CD4-positive, CD25-positive, alpha-beta regulatory T cell (primary cell): ENCODE measurements at regions not wholly inside any gene's neighbourhood (a gene's known extent, or its start where the extent isn't known, plus 50 kb on each side); places are given as distances from the start of the nearest gene placed in this dataset.
"Not testable (repeated sequence)": the region's sequence is repeated elsewhere in the genome, so short reads cannot be mapped to it uniquely, and the experiment has no call there.

ENCODE experiments used
- ATAC-seq, 2 donors: fragments of 150-1000 bp; cut with Tn5 transposase; one replicate each; pipeline ENCODE4 v1.10.0; 2021; ENCODE audit warnings: low read depth in 2 of 2, moderate number of reproducible peaks in 2 of 2, moderate library complexity in 1 of 2
- DNase-seq, 3 donors: peaks; one replicate each; pipeline versions ENCODE4 v3.0.0 to v3.0.0-alpha.2; 2012 to 2022; ENCODE audit warnings: mixed read lengths in 1 of 3
- H3K27ac ChIP-seq: one replicate; pipeline ENCODE4 v1.7.0; 2013; ENCODE audit warnings: mild to moderate bottlenecking, low read length; ENCODE audit not compliant: insufficient read depth, poor library complexity, severe bottlenecking
- H3K27me3 ChIP-seq: one replicate; pipeline ENCODE4 v1.7.0; 2013; ENCODE audit warnings: low read length; ENCODE audit not compliant: control insufficient read depth, insufficient read depth
- H3K36me3 ChIP-seq: one replicate; pipeline ENCODE4 v1.7.0; 2013; ENCODE audit warnings: mild to moderate bottlenecking, low read length, moderate library complexity; ENCODE audit not compliant: control insufficient read depth, insufficient read depth
- H3K4me1 ChIP-seq: 2 replicates; pipeline ENCODE4 v1.7.0; 2013; ENCODE audit warnings: mild to moderate bottlenecking, low read length; ENCODE audit not compliant: insufficient read depth, control insufficient read depth, poor library complexity, severe bottlenecking
- H3K4me3 ChIP-seq: one replicate; pipeline ENCODE4 v1.7.0; 2013; ENCODE audit warnings: low read depth, mild to moderate bottlenecking, low read length, moderate library complexity
- H3K9me3 ChIP-seq, 2 experiments: 1 replicate in 1 of 2; 2 replicates in 1 of 2; pipeline ENCODE4 v1.7.0; 2013; ENCODE audit warnings: low read length in 2 of 2, mild to moderate bottlenecking in 1 of 2, moderate library complexity in 1 of 2; ENCODE audit not compliant: control insufficient read depth in 2 of 2
- H3K27ac Mint-ChIP-seq, 3 donors: one replicate each; pipeline ENCODE4 v1.8.0; 2020 to 2022; ENCODE audit warnings: mild to moderate bottlenecking in 3 of 3, mixed read lengths in 3 of 3, moderate library complexity in 2 of 3
- H3K27me3 Mint-ChIP-seq: one replicate; pipeline ENCODE4 v1.8.0; 2022; ENCODE audit warnings: mild to moderate bottlenecking, mixed read lengths
- H3K36me3 Mint-ChIP-seq: one replicate; pipeline ENCODE4 v1.8.0; 2020; ENCODE audit warnings: mixed read lengths
- H3K4me1 Mint-ChIP-seq, 4 donors: one replicate each; pipeline ENCODE4 v1.8.0; 2020 to 2022; ENCODE audit warnings: mixed read lengths in 4 of 4, mild to moderate bottlenecking in 1 of 4
- H3K4me3 Mint-ChIP-seq, 4 donors: one replicate each; pipeline ENCODE4 v1.8.0; 2020 to 2022; ENCODE audit warnings: mild to moderate bottlenecking in 4 of 4, mixed read lengths in 4 of 4, moderate library complexity in 3 of 4
- H3K9me3 Mint-ChIP-seq, 7 donors: one replicate each; pipeline ENCODE4 v1.8.0; 2020 to 2022; ENCODE audit warnings: mixed read lengths in 7 of 7, mild to moderate bottlenecking in 3 of 7, moderate library complexity in 2 of 7

DNA sequence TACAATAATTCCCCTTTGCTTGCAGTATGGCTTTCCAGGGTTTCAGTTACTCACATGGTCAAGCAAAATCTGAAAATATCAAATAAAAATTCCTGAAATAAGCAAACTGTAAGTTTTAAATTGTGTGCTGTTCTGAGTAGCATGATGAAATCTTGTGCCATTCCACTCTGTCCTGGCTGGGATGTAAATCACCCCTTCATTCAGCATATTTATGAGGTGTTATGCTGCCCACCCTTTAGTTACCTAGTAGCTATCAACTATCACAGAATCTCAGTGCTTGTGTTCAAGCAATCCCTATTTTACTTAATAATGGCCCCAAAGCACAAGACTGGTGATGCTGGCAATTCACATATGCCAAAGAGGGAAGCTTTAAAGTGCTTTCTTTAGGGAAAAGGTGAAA lies 867.7 kb upstream of the NRXN1 start:
- H3K4me1 ChIP-seq = no peaks in the 10 kb centered on the region
- Mint-ChIP-seq H3K27me3 (no peaks in the 10 kb centered on the region), H3K4me3 (no peak overlapping the region), H3K4me1 (no peaks in the 10 kb centered on the region), H3K9me3 (peaks cover 0 to 9% (median 3%) of the 10 kb centered on the region in 7 donors), H3K36me3 (no peaks in the 10 kb centered on the region), H3K27ac (no peak overlapping the region)
- H3K36me3 ChIP-seq = no peaks in the 10 kb centered on the region
- no peak overlapping the region for H3K27ac ChIP-seq
- peaks cover 0 to 7% of the 10 kb centered on the region in 2 experiments for H3K9me3 ChIP-seq
- DNase-seq = no peak
- no peaks in the 10 kb centered on the region for H3K27me3 ChIP-seq
- no peak for ATAC-seq
- H3K4me3 ChIP-seq = no peak overlapping the region

DNA sequence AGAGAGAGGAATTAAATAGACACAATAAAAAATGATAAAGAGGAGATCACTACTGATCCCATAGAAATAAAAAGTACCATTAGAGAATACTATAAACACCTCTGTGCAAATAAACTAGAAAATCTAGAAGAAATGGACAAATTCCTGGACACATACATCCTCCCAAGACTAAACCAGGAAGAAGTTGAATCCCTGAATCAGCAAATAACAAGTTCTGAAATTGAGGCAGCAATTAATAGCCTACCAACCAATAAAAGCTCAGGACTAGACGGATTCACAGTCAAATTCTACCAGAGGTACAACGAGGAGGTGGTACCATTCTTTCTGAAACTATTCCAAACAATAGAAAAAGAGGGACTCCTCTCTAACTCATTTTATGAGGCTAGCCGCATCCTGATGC lies 862.7 kb upstream of the NRXN1 start:
- H3K4me1 Mint-ChIP-seq, H3K36me3 ChIP-seq, H3K36me3 Mint-ChIP-seq, H3K27ac ChIP-seq, H3K4me3 Mint-ChIP-seq, H3K9me3 ChIP-seq, DNase-seq, H3K27me3 ChIP-seq, ATAC-seq, H3K4me3 ChIP-seq, H3K27ac Mint-ChIP-seq, H3K4me1 ChIP-seq, H3K27me3 Mint-ChIP-seq: not testable (repeated sequence)
- H3K9me3 Mint-ChIP-seq = peaks cover 2 to 15% (median 12%) of the 10 kb centered on the region in 7 donors

DNA sequence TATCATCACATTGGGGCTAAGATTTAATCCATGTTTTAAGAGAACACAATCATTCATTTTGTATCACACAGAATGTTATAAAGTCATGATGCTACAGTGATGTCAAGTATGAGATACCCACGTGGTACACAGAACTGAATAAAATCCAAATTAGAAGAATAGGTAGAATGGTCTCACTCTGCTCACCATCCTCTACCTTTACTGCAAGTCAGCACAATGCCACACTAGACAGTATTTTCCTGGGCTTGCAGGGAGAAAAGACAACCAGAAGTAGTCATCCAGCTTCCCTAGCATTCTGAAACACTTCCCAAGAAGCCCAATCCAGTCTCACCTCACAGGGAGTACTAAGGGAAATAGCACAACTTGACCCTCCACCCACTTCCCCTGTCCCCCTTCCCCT lies 856.2 kb upstream of the NRXN1 start:
- Mint-ChIP-seq H3K4me1 (no peaks in the 10 kb centered on the region), H3K4me3 (no peak overlapping the region), H3K9me3 (peaks cover 4 to 25% (median 18%) of the 10 kb centered on the region in 7 donors), H3K27ac (no peak overlapping the region), H3K36me3 (no peaks in the 10 kb centered on the region), H3K27me3 (peaks cover 4% of the 10 kb centered on the region)
- no peak overlapping the region for H3K27ac ChIP-seq
- no peaks in the 10 kb centered on the region for H3K4me1 ChIP-seq
- no peaks in the 10 kb centered on the region for H3K27me3 ChIP-seq
- DNase-seq = no peak
- H3K4me3 ChIP-seq = no peak overlapping the region
- no peaks in the 10 kb centered on the region for H3K36me3 ChIP-seq
- ATAC-seq = no peak
- H3K9me3 ChIP-seq = peaks cover 0 to 9% of the 10 kb centered on the region in 2 experiments

DNA sequence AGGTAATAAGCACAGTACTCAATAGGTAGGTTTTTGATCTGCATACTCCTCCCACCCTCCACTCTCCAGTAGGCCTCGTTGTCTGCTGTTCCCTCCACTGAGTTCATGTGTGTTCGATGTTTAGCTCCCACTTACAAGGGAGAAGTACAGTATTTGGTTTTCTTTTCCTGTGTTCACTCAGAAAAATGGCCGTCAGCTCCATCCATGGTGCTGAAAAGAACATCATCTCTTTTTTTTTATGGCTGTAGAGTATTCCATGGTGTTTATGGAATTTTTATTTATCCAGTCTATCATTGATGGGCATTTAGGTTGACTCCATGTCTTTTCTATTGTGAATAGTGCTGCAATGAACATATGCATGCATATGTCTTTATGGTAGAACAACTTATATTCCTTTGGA lies 849.7 kb upstream of the NRXN1 start:
- Mint-ChIP-seq H3K27ac (no peak overlapping the region), H3K27me3 (no peaks in the 10 kb centered on the region), H3K4me3 (no peak overlapping the region), H3K36me3 (no peaks in the 10 kb centered on the region), H3K9me3 (peaks cover 2 to 35% (median 10%) of the 10 kb centered on the region in 7 donors), H3K4me1 (no peaks in the 10 kb centered on the region)
- H3K27me3 ChIP-seq = no peaks in the 10 kb centered on the region
- ATAC-seq (no peak), DNase-seq (no peak)
- H3K4me1 ChIP-seq = no peaks in the 10 kb centered on the region
- no peak overlapping the region for H3K27ac ChIP-seq
- no peaks in the 10 kb centered on the region for H3K9me3 ChIP-seq
- no peak overlapping the region for H3K4me3 ChIP-seq
- H3K36me3 ChIP-seq = no peaks in the 10 kb centered on the region

DNA sequence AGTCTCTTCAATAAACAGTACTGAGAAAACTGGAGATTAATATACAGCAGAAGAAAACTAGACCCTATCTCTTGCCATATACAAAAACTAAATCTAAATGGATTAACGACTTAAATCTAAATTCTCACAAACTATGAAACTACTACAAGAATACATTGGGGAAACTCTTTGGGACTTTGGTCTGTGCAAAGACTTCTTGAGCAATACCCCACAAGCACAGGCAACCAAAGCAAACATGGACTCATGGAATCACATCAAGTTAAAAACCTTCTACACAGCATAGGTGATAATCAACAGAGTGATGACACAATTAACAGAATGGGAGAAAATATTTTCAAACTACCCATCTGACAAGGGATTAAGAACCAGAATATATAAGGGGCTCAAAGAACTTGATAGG lies 848.2 kb upstream of the NRXN1 start:
- Mint-ChIP-seq H3K9me3 (peaks cover 2 to 37% (median 5%) of the 10 kb centered on the region in 7 donors), H3K36me3 (no peaks in the 10 kb centered on the region), H3K27me3 (no peaks in the 10 kb centered on the region), H3K4me1 (no peaks in the 10 kb centered on the region), H3K4me3 (no peak overlapping the region), H3K27ac (no peak overlapping the region)
- Histone ChIP-seq H3K27ac (no peak overlapping the region), H3K9me3 (peaks cover 0 to 7% of the 10 kb centered on the region in 2 experiments), H3K36me3 (no peaks in the 10 kb centered on the region), H3K4me3 (no peak overlapping the region), H3K27me3 (no peaks in the 10 kb centered on the region), H3K4me1 (no peaks in the 10 kb centered on the region)
- DNase-seq = no peak
- no peak for ATAC-seq

DNA sequence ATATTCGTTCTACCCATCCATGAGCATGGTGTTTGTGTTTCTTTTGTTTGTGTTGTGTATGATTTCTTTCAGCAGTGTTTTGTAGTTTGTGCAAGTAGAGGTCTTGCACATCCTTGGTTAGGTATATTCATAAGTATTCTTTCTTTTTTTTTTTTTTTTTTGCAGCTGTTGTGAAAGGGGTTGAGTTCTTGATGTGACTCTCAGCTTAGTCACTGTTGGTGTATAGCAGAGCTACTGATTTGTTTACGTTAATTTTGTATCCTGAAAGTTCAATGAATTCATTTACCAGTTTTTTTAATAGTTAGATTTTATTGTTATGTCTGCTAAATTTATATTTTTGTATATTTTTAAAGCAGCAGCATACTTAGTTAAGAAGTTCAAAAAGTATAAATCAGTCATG lies 834.4 kb upstream of the NRXN1 start:
- Mint-ChIP-seq H3K27ac (no peak overlapping the region), H3K36me3 (no peaks in the 10 kb centered on the region), H3K9me3 (peaks cover 0 to 36% (median 12%) of the 10 kb centered on the region in 7 donors), H3K4me1 (no peaks in the 10 kb centered on the region), H3K4me3 (no peak overlapping the region), H3K27me3 (no peaks in the 10 kb centered on the region)
- DNase-seq = no peak
- Histone ChIP-seq H3K27me3 (no peaks in the 10 kb centered on the region), H3K4me3 (no peak overlapping the region), H3K4me1 (no peaks in the 10 kb centered on the region), H3K9me3 (no peaks in the 10 kb centered on the region), H3K27ac (no peak overlapping the region), H3K36me3 (no peaks in the 10 kb centered on the region)
- no peak for ATAC-seq

DNA sequence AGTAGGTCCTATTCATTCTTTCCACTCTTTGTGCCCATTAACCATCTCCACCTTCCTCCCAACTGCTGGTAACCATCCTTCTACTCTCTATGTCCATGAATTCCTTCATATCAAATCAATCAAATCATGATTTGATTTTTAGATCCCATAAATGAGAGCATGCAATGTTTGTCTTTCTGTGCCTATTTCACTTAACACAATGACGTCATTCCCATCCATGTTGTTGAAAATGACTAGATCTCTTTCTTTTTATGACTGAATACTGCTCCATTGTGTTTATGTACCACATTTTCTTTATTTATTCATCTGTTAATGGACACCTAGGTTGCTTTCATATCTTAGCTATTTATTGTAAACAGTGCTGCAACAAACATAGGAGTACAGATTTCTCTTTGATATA lies 827.3 kb upstream of the NRXN1 start:
- H3K4me3 Mint-ChIP-seq = no peak overlapping the region
- no peaks in the 10 kb centered on the region for H3K27me3 Mint-ChIP-seq
- H3K9me3 Mint-ChIP-seq = peaks cover 0 to 28% (median 4%) of the 10 kb centered on the region in 7 donors
- no peaks in the 10 kb centered on the region for H3K4me1 ChIP-seq
- no peaks in the 10 kb centered on the region for H3K27me3 ChIP-seq
- H3K36me3 ChIP-seq = no peaks in the 10 kb centered on the region
- no peak overlapping the region for H3K27ac ChIP-seq
- peaks cover 0 to 3% of the 10 kb centered on the region in 2 experiments for H3K9me3 ChIP-seq
- DNase-seq = no peak
- no peak overlapping the region for H3K4me3 ChIP-seq
- H3K36me3 Mint-ChIP-seq = no peaks in the 10 kb centered on the region
- H3K4me1 Mint-ChIP-seq = no peaks in the 10 kb centered on the region
- no peak overlapping the region for H3K27ac Mint-ChIP-seq
- no peak for ATAC-seq

DNA sequence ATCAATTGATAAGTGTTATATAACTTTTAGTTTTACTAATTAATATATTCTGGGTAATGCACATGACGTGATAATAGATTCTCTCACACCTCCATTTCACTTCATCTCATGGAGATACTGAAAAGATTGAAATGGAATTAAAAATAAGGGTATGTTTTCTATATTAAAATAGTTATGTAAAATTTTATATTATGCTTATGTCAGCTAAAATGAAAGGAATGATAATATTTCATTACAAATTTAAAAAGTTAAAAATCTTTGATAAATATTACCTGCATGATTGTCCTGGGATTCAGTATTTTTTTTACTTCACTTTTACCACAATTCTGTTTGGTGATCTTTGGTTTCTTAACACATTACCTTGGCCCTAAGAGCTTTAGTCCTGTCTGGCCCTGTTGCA lies 823.8 kb upstream of the NRXN1 start:
- H3K27me3 Mint-ChIP-seq = no peaks in the 10 kb centered on the region
- no peak overlapping the region for H3K27ac Mint-ChIP-seq
- H3K4me3 Mint-ChIP-seq = no peak overlapping the region
- H3K4me3 ChIP-seq = no peak overlapping the region
- H3K36me3 Mint-ChIP-seq = no peaks in the 10 kb centered on the region
- DNase-seq = no peak
- H3K36me3 ChIP-seq = no peaks in the 10 kb centered on the region
- peaks cover 0 to 15% (median 4%) of the 10 kb centered on the region in 7 donors for H3K9me3 Mint-ChIP-seq
- H3K27me3 ChIP-seq = no peaks in the 10 kb centered on the region
- H3K9me3 ChIP-seq = peaks cover 0 to 3% of the 10 kb centered on the region in 2 experiments
- H3K27ac ChIP-seq = no peak overlapping the region
- ATAC-seq = no peak
- H3K4me1 ChIP-seq = no peaks in the 10 kb centered on the region
- H3K4me1 Mint-ChIP-seq = no peaks in the 10 kb centered on the region
